GM12873 (cell line): ENCODE measurements at regions not wholly inside any gene's neighbourhood (a gene's known extent, or its start where the extent isn't known, plus 50 kb on each side); places are given as distances from the start of the nearest gene placed in this dataset.

ENCODE experiments used
- CTCF ChIP-seq: IDR thresholded peaks from 2 replicates; pipeline ENCODE4 v1.5.1; 2012; ENCODE audit warnings: low read depth, mild to moderate bottlenecking, moderate library complexity, low read length, control low read depth; ENCODE audit not compliant: insufficient read depth; ENCODE audit errors: missing control alignments

- TF ChIP-seq CTCF: no peak
Measured at GRCh38 chr12:30519535-30519934, 176.1 kb downstream of the IPO8 start.

- TF ChIP-seq CTCF: no peak
Measured at GRCh38 chr12:30517320-30517719, 178.3 kb downstream of the IPO8 start.

GRCh38 chr12:30515351-30515750, 180.3 kb downstream of the IPO8 start:
- TF ChIP-seq CTCF: no peak

- TF ChIP-seq CTCF: no peak
Measured at GRCh38 chr12:30514666-30515065, 181.0 kb downstream of the IPO8 start.

GRCh38 chr12:30508205-30508967, 187.3 kb downstream of the IPO8 start:
- no peak for TF ChIP-seq CTCF

- TF ChIP-seq CTCF: no peak
Measured at GRCh38 chr12:30507576-30507975, 188.1 kb downstream of the IPO8 start.

- TF ChIP-seq CTCF: no peak
Measured at GRCh38 chr12:30506411-30506810, 189.3 kb downstream of the IPO8 start.
